Tibial nerve (tissue), 4 donors: ENCODE measurements at regions not wholly inside any gene's neighbourhood (a gene's known extent, or its start where the extent isn't known, plus 50 kb on each side); places are given as distances from the start of the nearest gene placed in this dataset.

Experiments
- CTCF ChIP-seq, 5 experiments: fragments of 200-600 bp in 3 of 5; fragments of 450-650 bp in 2 of 5; sonication (generic) in 3 of 5; IDR thresholded peaks; one replicate each; pipeline ENCODE4 v1.5.1; 2016 to 2019; ENCODE audit warnings: antibody characterized with exemption in 5 of 5, mild to moderate bottlenecking in 3 of 5, moderate library complexity in 2 of 5
- EP300 ChIP-seq, 2 donors: sonication (generic); formaldehyde crosslinking; IDR thresholded peaks; one replicate each; pipeline ENCODE4 v1.6.1; 2017; ENCODE audit warnings: antibody characterized with exemption in 2 of 2, mild to moderate bottlenecking in 1 of 2
- POLR2A ChIP-seq, 2 donors: fragments of 450-650 bp; IDR thresholded peaks; one replicate each; pipeline ENCODE4 v1.6.1; 2017; ENCODE audit warnings: antibody characterized with exemption in 2 of 2, mild to moderate bottlenecking in 2 of 2, moderate library complexity in 2 of 2

GRCh38 chr17:77579131-77579530 lies 379.4 kb upstream of the TNRC6C start:
- TF ChIP-seq CTCF (IDR thresholded peaks at IDR 0.05) (no peak), POLR2A (IDR thresholded peaks at IDR 0.05) (no peak), EP300 (IDR thresholded peaks at IDR 0.05) (no peak)
